GM10266 (cell line): ENCODE measurements at regions not wholly inside any gene's neighbourhood (a gene's known extent, or its start where the extent isn't known, plus 50 kb on each side); places are given as distances from the start of the nearest gene placed in this dataset.

Experiments used
- DNase-seq: peaks from one replicate; pipeline ENCODE4 v3.0.0; 2012; ENCODE audit errors: extremely low spot score
- CTCF ChIP-seq: IDR thresholded peaks from 2 replicates; pipeline ENCODE4 v1.5.1; 2012; ENCODE audit warnings: mild to moderate bottlenecking, low read depth; ENCODE audit not compliant: control insufficient read depth, insufficient read depth; ENCODE audit errors: missing control alignments

- no peak for DNase-seq
- TF ChIP-seq CTCF: no peak
These were observed 236.0 kb downstream of the IRF8 start for GRCh38 chr16:86134802-86135461.

- TF ChIP-seq CTCF: no peak
- no peak for DNase-seq
These were observed 238.4 kb downstream of the IRF8 start for GRCh38 chr16:86137359-86137758.

- TF ChIP-seq CTCF: no peak
- DNase-seq: no peak
These were observed 239.4 kb downstream of the IRF8 start for GRCh38 chr16:86138121-86139085.

GRCh38 chr16:86142801-86143236, 243.9 kb downstream of the IRF8 start:
- no peak for TF ChIP-seq CTCF
- no peak for DNase-seq

GRCh38 chr16:86143666-86144065, 244.7 kb downstream of the IRF8 start:
- no peak for TF ChIP-seq CTCF
- no peak for DNase-seq

- TF ChIP-seq CTCF: no peak
These were observed 246.7 kb downstream of the IRF8 start for GRCh38 chr16:86145669-86146068.

GRCh38 chr16:86150641-86151238, 251.8 kb downstream of the IRF8 start:
- DNase-seq: no peak
- no peak for TF ChIP-seq CTCF

More at GRCh38 chr16:86145669-86146068, 246.7 kb downstream of the IRF8 start:
- DNase-seq: no peak
